ENCODE measurements at regions not wholly inside any gene's neighbourhood (a gene's known extent, or its start where the extent isn't known, plus 50 kb on each side); places are given as distances from the start of the nearest gene placed in this dataset.

DNA sequence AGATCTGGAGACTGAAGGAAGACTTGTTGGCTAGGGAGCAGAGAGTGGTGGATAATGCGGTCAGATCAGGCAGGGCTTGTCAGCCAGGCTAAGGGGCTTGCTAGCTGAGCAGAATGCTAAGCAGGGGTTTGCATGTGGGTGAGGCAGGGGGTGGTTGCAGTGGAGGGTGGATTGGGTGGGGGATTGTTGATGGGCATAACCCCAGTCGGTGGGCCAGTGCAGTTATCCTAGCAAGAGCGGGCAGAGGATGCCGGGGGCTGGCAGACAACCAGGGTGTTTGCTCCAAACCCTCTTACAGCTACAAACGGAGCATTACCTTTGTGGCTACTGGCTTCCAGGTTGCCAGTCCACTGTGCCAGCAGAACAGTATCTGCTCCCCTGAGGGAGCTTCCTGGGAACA is 131.5 kb upstream of the LGALSL start:
- no peak for ATAC-seq
- no peak overlapping the region for H3K27ac Mint-ChIP-seq

DNA sequence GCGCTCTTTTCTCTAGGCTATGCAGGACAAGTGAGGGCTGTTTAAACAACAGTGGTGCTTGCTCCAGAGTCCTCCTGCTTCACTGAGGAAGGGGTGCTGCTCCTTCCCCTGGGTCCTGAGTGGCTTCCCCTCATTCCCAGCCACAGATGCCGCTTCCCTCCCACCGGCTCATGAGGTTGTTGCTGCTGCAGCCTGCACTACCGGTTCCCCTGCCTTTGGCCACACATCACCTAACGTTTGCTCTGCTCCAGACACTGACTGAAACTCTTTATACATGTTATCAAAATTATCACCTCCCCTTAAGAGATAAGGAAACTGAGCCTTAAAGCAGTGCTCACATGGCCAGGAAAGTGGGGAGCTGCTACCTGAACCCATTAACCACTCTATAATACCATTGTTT is 130.8 kb upstream of the LGALSL start:
- DNase-seq: no peak
- Mint-ChIP-seq H3K9me3 (ENCODE audit: low read depth) (no peaks in the 10 kb centered on the region), H3K4me3 (no peak overlapping the region), H3K36me3 (ENCODE audit: low read depth) (no peaks in the 10 kb centered on the region), H3K27ac (no peak overlapping the region), H3K4me1 (peaks cover 43% of the 10 kb centered on the region), H3K27me3 (peaks cover 7% of the 10 kb centered on the region)
- intact Hi-C loops (cut with DNase I, micrococcal nuclease): no loop called here
- ChIA-PET CTCF (no interaction called here), POLR2A (no interaction called here)
- ATAC-seq: no peak

More for the DNA sequence above, 131.5 kb upstream of the LGALSL start:
- Mint-ChIP-seq H3K4me3 (no peak overlapping the region), H3K27me3 (peaks cover 7% of the 10 kb centered on the region), H3K9me3 (ENCODE audit: low read depth) (no peaks in the 10 kb centered on the region), H3K36me3 (ENCODE audit: low read depth) (no peaks in the 10 kb centered on the region), H3K4me1 (peaks cover 37% of the 10 kb centered on the region)
- no peak for DNase-seq
- ChIA-PET CTCF (no interaction called here), POLR2A (no interaction called here)
- intact Hi-C loops (cut with DNase I, micrococcal nuclease): no loop called here

DNA sequence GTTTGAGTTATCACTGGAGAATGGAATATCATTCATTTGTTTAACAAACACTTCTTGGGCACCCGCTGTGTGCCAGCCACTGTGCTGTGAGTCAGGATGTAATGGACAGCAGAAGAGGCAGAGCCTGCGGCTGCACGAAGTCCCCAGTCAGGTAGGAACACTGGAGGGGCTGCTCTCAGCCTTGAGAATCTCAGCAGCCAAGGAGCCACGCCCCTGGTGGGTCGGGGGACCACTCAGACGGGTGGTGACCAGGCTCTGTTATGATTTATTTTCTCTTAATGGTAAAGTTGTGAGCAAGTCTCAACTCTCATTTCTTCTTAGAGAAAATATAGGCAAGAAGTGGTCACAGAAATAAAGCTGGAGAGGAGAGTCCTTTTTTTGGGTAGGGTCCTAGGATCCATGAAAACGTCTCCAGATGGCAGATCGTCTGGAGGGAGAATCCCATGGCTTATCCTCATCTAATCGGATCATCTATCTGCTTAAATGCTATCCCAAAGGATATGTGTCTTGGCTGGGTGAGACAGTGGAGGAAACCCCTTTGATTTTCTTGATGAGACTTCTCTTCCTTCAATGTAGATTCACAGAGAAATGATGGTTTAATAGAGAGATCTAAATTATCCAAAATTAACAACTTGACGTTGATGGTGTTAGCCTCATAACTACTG is 129.1 kb upstream of the LGALSL start:
- DNase-seq (no peak), ATAC-seq (no peak)
- Mint-ChIP-seq H3K4me3 (no peak overlapping the region), H3K36me3 (ENCODE audit: low read depth) (no peaks in the 10 kb centered on the region), H3K9me3 (ENCODE audit: low read depth) (no peaks in the 10 kb centered on the region), H3K4me1 (peaks cover 48% of the 10 kb centered on the region), H3K27me3 (peaks cover 7% of the 10 kb centered on the region), H3K27ac (peak overlapping the region; percentile 97)
- intact Hi-C loops (cut with DNase I, micrococcal nuclease): loop anchor here (1.0 to 5.0 kb wide), 5 partner anchors 30 to 633 kb away; no protein-coding TSS in a partner anchor
- POLR2A ChIA-PET: interaction anchor here (0.6 to 3.5 kb wide), 11 partner anchors 29 to 483 kb away, joined by 3 to 42 read pairs (median 6); partner anchors contain the start of genes AFTPH and UGP2
- CTCF ChIA-PET: interaction anchor here (1.1 to 9.0 kb wide), 13 partner anchors 16 to 309 kb away, joined by 5 to 191 read pairs (median 14); no protein-coding TSS in a partner anchor

DNA sequence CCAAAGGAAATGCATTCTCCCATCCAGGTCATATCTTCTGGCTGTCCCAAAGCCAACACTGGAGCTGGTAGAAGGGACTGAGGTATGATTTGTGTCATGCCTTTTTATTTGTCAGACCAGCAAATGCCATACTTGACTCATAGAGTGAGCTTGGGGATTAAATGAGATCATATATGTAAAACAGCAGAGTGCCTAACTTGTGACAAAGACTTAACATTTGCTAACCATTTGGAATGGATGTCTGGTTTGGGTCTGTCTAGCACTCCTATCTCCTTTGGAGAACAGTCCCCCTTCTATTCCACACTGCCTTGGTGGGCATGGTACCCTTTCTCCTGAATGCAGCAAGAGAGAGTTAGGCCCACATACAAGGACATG is 128.5 kb upstream of the LGALSL start:
- intact Hi-C loops (cut with DNase I, micrococcal nuclease): loop anchor here (1.0 to 5.0 kb wide), 5 partner anchors 30 to 633 kb away; no protein-coding TSS in a partner anchor
- H3K27ac Mint-ChIP-seq: peak overlapping the region; percentile 97
- ChIA-PET CTCF (interaction anchor here (0.6 to 9.0 kb wide), 17 partner anchors 16 to 314 kb away, joined by 3 to 191 read pairs (median 7); no protein-coding TSS in a partner anchor), POLR2A (interaction anchor here (0.6 to 3.5 kb wide), 11 partner anchors 29 to 484 kb away, joined by 3 to 42 read pairs (median 6); partner anchors contain the start of genes AFTPH and UGP2)
- H3K27me3 Mint-ChIP-seq: peaks cover 7% of the 10 kb centered on the region
- no peaks in the 10 kb centered on the region for H3K36me3 Mint-ChIP-seq (ENCODE audit: low read depth)
- ATAC-seq (peak; percentile 57), DNase-seq (peak; percentile 38)
- peak overlapping the region; percentile 58 for H3K4me3 Mint-ChIP-seq
- peaks cover 54% of the 10 kb centered on the region for H3K4me1 Mint-ChIP-seq
- no peaks in the 10 kb centered on the region for H3K9me3 Mint-ChIP-seq (ENCODE audit: low read depth)

DNA sequence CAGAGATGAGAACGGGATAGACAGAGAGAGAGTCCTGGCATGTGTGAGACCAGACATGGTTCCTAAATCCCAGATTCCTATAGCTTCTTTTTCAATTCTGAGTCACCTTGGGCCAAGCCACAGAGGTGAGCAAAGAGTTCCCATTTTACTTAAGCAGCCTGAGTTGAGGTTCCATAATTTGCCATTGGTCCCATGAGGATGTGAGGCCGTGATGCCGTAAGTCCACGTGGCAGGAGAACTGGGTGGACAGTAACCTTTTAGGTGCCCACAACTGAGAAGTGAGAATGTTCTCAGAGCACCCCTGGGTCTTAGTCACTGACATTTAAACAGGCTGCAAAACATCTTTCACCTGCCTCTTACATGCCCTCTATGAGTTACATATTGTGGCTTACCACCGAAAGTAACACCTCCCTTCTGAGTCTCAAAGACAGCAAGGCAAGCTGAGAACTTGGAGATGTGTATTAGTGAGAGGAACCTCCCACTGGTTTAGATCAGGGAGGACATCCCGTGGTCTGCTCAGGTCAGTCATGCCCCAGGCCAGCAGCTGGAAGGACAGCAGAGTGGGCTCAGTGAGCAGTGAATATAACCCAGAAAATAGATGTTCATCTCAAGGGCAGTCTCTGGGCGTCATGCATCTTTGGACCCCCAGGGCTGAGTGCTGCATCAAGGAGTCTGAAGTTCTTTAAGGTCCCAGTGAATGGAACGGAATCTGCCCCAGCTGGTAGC is 127.9 kb upstream of the LGALSL start:
- intact Hi-C loops (cut with DNase I, micrococcal nuclease): loop anchor here (1.0 to 5.0 kb wide), 18 partner anchors 31 to 634 kb away; partner anchors contain the start of genes PELI1 (in 2 of the 2) and AFTPH (in 1 of the 2)
- POLR2A ChIA-PET: interaction anchor here (0.5 to 3.5 kb wide), 15 partner anchors 30 to 484 kb away, joined by 3 to 42 read pairs (median 5); partner anchors contain the start of genes AFTPH and UGP2
- Mint-ChIP-seq H3K27me3 (peaks cover 7% of the 10 kb centered on the region), H3K4me3 (peak overlapping the region; percentile 58), H3K4me1 (peaks cover 59% of the 10 kb centered on the region), H3K9me3 (ENCODE audit: low read depth) (no peaks in the 10 kb centered on the region), H3K27ac (peak overlapping the region; percentile 97), H3K36me3 (ENCODE audit: low read depth) (no peaks in the 10 kb centered on the region)
- DNase-seq (peak; percentile 67), ATAC-seq (peak; percentile 84)
- CTCF ChIA-PET: interaction anchor here (0.5 to 9.0 kb wide), 27 partner anchors 17 to 314 kb away, joined by 3 to 191 read pairs (median 6); no protein-coding TSS in a partner anchor

DNA sequence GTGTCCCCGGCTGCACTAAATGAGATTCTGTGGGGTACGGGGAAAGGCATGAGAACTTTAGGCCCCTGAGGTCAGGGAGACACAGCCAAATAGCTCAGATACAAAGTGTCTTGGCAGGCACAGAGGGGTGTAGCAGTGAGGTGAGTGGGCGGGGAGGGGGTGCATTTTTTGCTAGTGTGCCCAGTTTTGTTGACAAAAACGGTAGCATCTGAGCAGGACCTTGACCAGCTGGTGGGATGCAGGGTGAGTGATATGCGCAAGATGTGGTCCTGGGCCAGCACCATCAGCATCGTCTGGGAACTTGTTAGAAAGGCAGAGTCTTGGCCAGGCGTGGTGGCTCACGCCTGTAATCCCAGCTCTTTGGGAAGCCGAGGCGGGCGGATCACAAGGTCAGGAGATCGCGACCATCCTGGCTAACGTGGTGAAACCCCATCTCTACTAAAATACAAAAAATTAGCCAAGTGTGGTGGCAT is 127.3 kb upstream of the LGALSL start:
- no peak for ATAC-seq
- H3K27me3 Mint-ChIP-seq: peaks cover 7% of the 10 kb centered on the region

DNA sequence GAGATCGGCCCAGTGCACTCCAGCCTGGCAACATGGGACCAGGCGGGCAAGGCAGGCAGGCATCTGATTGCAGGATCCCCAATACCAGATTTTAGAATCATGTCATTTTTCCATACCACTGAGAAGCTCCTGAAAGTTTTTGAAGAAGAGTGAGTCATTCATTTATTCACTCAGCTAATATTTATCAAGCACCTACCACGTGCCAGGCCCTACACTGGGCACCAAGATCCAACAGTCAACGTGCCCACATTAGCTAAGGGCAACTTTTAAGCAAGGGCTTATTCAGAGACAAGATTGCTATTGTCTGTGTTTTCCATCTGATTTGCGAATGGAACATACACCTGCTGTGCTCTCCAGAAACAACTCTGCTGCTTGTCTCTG is 126.8 kb upstream of the LGALSL start:
- DNase-seq: no peak
- no peaks in the 10 kb centered on the region for H3K36me3 Mint-ChIP-seq (ENCODE audit: low read depth)
- no peak for ATAC-seq
- H3K27me3 Mint-ChIP-seq: peaks cover 7% of the 10 kb centered on the region
- peak overlapping the region; percentile 76 for H3K27ac Mint-ChIP-seq
- intact Hi-C loops (cut with DNase I, micrococcal nuclease): loop anchor here (2.0 to 5.0 kb wide), 6 partner anchors 100 to 635 kb away; no protein-coding TSS in a partner anchor
- H3K4me3 Mint-ChIP-seq: peak overlapping the region; percentile 57
- peaks cover 60% of the 10 kb centered on the region for H3K4me1 Mint-ChIP-seq
- ChIA-PET CTCF (interaction anchor here (0.6 to 9.0 kb wide), 55 partner anchors 8 to 562 kb away, joined by 3 to 191 read pairs (median 4); no protein-coding TSS in a partner anchor), POLR2A (interaction anchor here (0.6 to 3.5 kb wide), 6 partner anchors 99 to 312 kb away, joined by 3 to 42 read pairs (median 8); no protein-coding TSS in a partner anchor)
- H3K9me3 Mint-ChIP-seq (ENCODE audit: low read depth): no peaks in the 10 kb centered on the region

More for the DNA sequence above, 127.3 kb upstream of the LGALSL start:
- H3K4me1 Mint-ChIP-seq: peaks cover 60% of the 10 kb centered on the region
- ChIA-PET CTCF (interaction anchor here (0.6 to 9.0 kb wide), 35 partner anchors 9 to 481 kb away, joined by 3 to 191 read pairs (median 5); no protein-coding TSS in a partner anchor), POLR2A (interaction anchor here (0.6 to 3.5 kb wide), 8 partner anchors 99 to 290 kb away, joined by 4 to 42 read pairs (median 8); no protein-coding TSS in a partner anchor)
- intact Hi-C loops (cut with DNase I, micrococcal nuclease): loop anchor here (1.0 to 5.0 kb wide), 18 partner anchors 31 to 634 kb away; partner anchors contain the start of genes PELI1 (in 2 of the 2) and AFTPH (in 1 of the 2)
- no peaks in the 10 kb centered on the region for H3K9me3 Mint-ChIP-seq (ENCODE audit: low read depth)
- DNase-seq: no peak
- H3K36me3 Mint-ChIP-seq (ENCODE audit: low read depth): no peaks in the 10 kb centered on the region
- H3K27ac Mint-ChIP-seq: peak overlapping the region; percentile 97
- peak overlapping the region; percentile 58 for H3K4me3 Mint-ChIP-seq

DNA sequence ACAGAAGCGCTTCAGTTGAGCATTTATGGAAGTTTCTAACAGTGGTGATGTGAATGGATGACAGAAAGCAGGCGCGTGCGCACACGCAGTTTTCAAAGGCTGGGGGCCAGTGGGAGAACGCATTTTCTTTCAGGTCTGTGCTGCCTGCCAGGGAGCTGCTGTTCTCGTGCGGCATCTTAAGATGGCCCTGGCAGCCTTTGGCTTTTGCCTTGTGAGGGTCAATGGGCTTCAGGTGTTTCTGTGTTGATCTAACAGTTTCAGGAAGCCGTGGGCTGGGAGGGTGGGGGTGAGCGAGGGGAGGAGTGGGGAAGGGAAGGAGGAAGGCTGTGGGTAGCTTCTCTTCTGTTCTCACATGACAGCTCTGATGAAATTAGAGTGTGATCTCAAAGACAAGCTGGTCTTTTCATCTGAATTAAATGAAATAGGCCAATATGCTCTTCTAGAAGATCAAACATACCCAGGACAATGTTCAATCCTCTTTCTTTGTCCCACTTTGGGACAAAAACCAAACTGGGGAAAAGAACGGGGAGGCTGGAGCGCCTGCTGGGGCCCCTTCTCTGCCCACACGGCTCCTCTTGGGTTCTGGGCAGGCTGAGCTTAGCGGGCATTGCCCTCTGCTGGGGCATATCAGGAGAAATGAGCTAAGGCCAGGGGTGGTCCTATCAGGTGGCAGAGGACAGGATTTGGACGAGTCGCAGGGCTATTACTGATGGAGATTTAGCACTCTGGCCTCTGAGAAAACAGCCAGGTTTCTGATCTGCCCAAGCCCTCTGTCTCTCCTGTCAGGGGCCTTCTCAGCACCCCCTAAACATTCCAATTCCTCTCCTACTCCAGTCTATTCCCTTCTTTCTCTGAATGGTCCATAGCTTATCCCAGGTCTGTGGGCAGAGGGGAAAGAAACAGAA is 126.2 kb upstream of the LGALSL start:
- DNase-seq: peak; percentile 74
- H3K9me3 Mint-ChIP-seq (ENCODE audit: low read depth): no peaks in the 10 kb centered on the region
- intact Hi-C loops (cut with DNase I, micrococcal nuclease): loop anchor here (1.0 to 5.0 kb wide), 7 partner anchors 100 to 635 kb away; no protein-coding TSS in a partner anchor
- peaks cover 7% of the 10 kb centered on the region for H3K27me3 Mint-ChIP-seq
- ChIA-PET POLR2A (interaction anchor here (0.6 to 3.5 kb wide), 7 partner anchors 32 to 313 kb away, joined by 3 to 42 read pairs (median 5); no protein-coding TSS in a partner anchor), CTCF (interaction anchor here (0.5 to 9.0 kb wide), 68 partner anchors 9 to 739 kb away, joined by 3 to 191 read pairs (median 4); partner anchors contain the start of genes MDH1 and WDPCP)
- H3K4me1 Mint-ChIP-seq: peaks cover 60% of the 10 kb centered on the region
- H3K27ac Mint-ChIP-seq: peak overlapping the region; percentile 76
- H3K4me3 Mint-ChIP-seq: peak overlapping the region; percentile 57
- no peaks in the 10 kb centered on the region for H3K36me3 Mint-ChIP-seq (ENCODE audit: low read depth)
- peak; percentile 7 for ATAC-seq

DNA sequence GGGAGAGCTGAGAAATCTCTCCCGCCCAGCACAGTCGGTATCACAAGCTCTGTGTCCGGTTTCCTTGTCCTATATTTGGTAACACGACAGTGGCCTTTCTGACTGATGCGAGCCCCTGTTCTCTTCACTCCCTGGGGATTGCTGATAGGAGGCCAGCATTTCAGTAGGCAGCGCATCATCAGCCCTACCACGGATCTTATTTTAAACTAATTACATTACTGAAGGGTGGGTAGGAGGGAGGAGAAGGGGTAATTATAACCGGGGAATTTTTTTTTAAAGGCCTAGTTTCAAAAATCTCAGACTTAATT is 125.6 kb upstream of the LGALSL start:
- Mint-ChIP-seq H3K4me3 (no peak overlapping the region), H3K36me3 (ENCODE audit: low read depth) (no peaks in the 10 kb centered on the region), H3K27me3 (peaks cover 5% of the 10 kb centered on the region), H3K9me3 (ENCODE audit: low read depth) (no peaks in the 10 kb centered on the region), H3K4me1 (peaks cover 60% of the 10 kb centered on the region), H3K27ac (peak overlapping the region; percentile 41)
- ChIA-PET CTCF (interaction anchor here (0.5 to 9.0 kb wide), 48 partner anchors 8 to 740 kb away, joined by 3 to 191 read pairs (median 4); partner anchors contain the start of genes MDH1 and WDPCP), POLR2A (interaction anchor here (0.7 to 3.5 kb wide), 5 partner anchors 33 to 279 kb away, joined by 3 to 42 read pairs (median 5); no protein-coding TSS in a partner anchor)
- intact Hi-C loops (cut with DNase I, micrococcal nuclease): loop anchor here (1.0 to 5.0 kb wide), 5 partner anchors 101 to 636 kb away; no protein-coding TSS in a partner anchor
- DNase-seq (no peak), ATAC-seq (no peak)

DNA sequence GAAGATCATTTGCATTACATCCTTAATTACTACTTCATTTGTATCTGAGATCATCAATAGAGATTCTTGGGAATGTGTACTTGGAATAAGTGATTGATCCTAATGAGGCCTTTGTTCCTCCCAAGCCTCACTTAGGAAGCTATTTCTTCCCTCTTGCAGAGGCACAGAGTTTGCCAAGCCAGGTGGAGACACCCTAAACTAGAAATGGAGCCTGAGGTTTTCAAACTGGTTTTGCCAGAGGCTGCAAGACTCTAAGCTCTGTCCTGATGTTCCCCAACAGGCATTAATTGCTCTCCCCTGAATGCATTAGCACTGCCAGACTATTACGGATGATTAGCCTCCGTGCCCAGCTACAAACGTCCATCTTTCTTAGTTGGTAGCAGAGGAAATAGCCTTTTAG is 125.2 kb upstream of the LGALSL start:
- ATAC-seq (no peak), DNase-seq (no peak)
- intact Hi-C loops (cut with DNase I, micrococcal nuclease): loop anchor here (1.0 to 5.0 kb wide), 5 partner anchors 101 to 636 kb away; no protein-coding TSS in a partner anchor
- H3K4me3 Mint-ChIP-seq: no peak overlapping the region
- H3K4me1 Mint-ChIP-seq: peaks cover 60% of the 10 kb centered on the region
- H3K9me3 Mint-ChIP-seq (ENCODE audit: low read depth): no peaks in the 10 kb centered on the region
- H3K36me3 Mint-ChIP-seq (ENCODE audit: low read depth): no peaks in the 10 kb centered on the region
- no peak overlapping the region for H3K27ac Mint-ChIP-seq
- peaks cover 2% of the 10 kb centered on the region for H3K27me3 Mint-ChIP-seq
- POLR2A ChIA-PET: interaction anchor here (0.7 to 1.5 kb wide), 3 partner anchors 33 to 279 kb away, joined by 3 to 5 read pairs (median 3); no protein-coding TSS in a partner anchor
- CTCF ChIA-PET: interaction anchor here (0.9 to 9.0 kb wide), 32 partner anchors 8 to 306 kb away, joined by 3 to 191 read pairs (median 6); partner anchors contain the start of gene AFTPH
